PC-9 (cell line): ENCODE measurements at regions not wholly inside any gene's neighbourhood (a gene's known extent, or its start where the extent isn't known, plus 50 kb on each side); places are given as distances from the start of the nearest gene placed in this dataset.

Source experiments
- BruUV-seq: library from RNA; stranded (reverse); fragments of 400-500 nt; replicated peaks from 2 replicates; lab custom pipeline; 2021; lab: Mats Ljungman, UMichigan
- CTCF ChIA-PET: fragments of 300-600 bp; sonication (Branson Sonifier 250); formaldehyde crosslinking; loops from one replicate; lab custom pipeline; 2022; ENCODE audit warnings: antibody characterized with exemption; lab: Charles Lee
- POLR2A ChIA-PET: fragments of 300-600 bp; sonication (Branson Sonifier 250); formaldehyde crosslinking; loops from one replicate; lab custom pipeline; 2022; ENCODE audit warnings: antibody characterized with exemption; ENCODE audit not compliant: unreplicated experiment; lab: Charles Lee
- DNase-seq, 2 experiments: peaks; one replicate each; pipeline versions ENCODE4 v3.0.0 to v3.0.0-alpha.2; 2015 to 2022; ENCODE audit warnings: mixed read lengths in 1 of 2
- H2AFZ ChIP-seq: fragments of 200-600 bp; sonication (generic); 2 replicates; pipeline ENCODE4 v1.8.1; 2017; ENCODE audit warnings: antibody characterized with exemption
- H3F3A ChIP-seq: fragments of 200-600 bp; sonication (generic); 2 replicates; pipeline ENCODE4 v1.8.1; 2017; ENCODE audit warnings: antibody characterized with exemption, mild to moderate bottlenecking, low read depth; ENCODE audit not compliant: insufficient read depth
- H3K27ac ChIP-seq: fragments of 200-600 bp; sonication (generic); 2 replicates; pipeline ENCODE4 v1.6.1; 2016; ENCODE audit warnings: mixed run types
- H3K27me3 ChIP-seq: fragments of 200-600 bp; sonication (generic); 2 replicates; pipeline ENCODE4 v1.6.1; 2016; ENCODE audit warnings: low read depth, mixed run types; ENCODE audit not compliant: insufficient read depth
- H3K36me3 ChIP-seq: fragments of 200-600 bp; sonication (generic); 2 replicates; pipeline ENCODE4 v1.6.1; 2016; ENCODE audit warnings: low read depth, mixed run types
- H3K4me1 ChIP-seq: fragments of 200-600 bp; sonication (generic); replicated peaks from 2 replicates; pipeline ENCODE4 v1.6.1; 2016; ENCODE audit warnings: mixed run types; ENCODE audit not compliant: insufficient read depth
- H3K4me2 ChIP-seq: fragments of 200-600 bp; sonication (generic); 2 replicates; pipeline ENCODE4 v1.6.1; 2017; ENCODE audit warnings: mixed run types
- H3K4me3 ChIP-seq: fragments of 200-600 bp; sonication (generic); 2 replicates; pipeline ENCODE4 v1.6.1; 2016; ENCODE audit warnings: mixed run types
- H3K79me2 ChIP-seq: fragments of 200-600 bp; sonication (generic); 2 replicates; pipeline ENCODE4 v1.6.1; 2017; ENCODE audit warnings: low read depth, mixed run types
- H3K9me2 ChIP-seq: fragments of 200-600 bp; sonication (generic); 2 replicates; pipeline ENCODE4 v1.8.1; 2017; ENCODE audit warnings: mild to moderate bottlenecking; ENCODE audit not compliant: insufficient read depth
- H3K9me3 ChIP-seq: fragments of 200-600 bp; sonication (generic); 2 replicates; pipeline ENCODE4 v1.8.1; 2016; ENCODE audit warnings: low read depth; ENCODE audit not compliant: insufficient read depth
- H4K20me1 ChIP-seq: fragments of 200-600 bp; sonication (generic); 2 replicates; pipeline ENCODE4 v1.8.1; 2017; ENCODE audit not compliant: insufficient read depth
- EZH2 ChIP-seq: fragments of 200-600 bp; sonication (generic); IDR thresholded peaks from 2 replicates; pipeline ENCODE4 v1.8.0; 2017; ENCODE audit warnings: antibody characterized with exemption, low read depth
- intact Hi-C: fragments of 100-400 bp; cut with micrococcal nuclease; formaldehyde crosslinking; loops from one replicate; pipeline ENCODE4 v1.10.0; 2022; ENCODE audit not compliant: unreplicated experiment
- TF ChIP-seq, protein P1 (sequence below): fragments of 200-600 bp; sonication (generic); conservative IDR thresholded peaks from 2 replicates; pipeline ENCODE4 v1.6.1; 2017; ENCODE audit warnings: mixed run types, antibody characterized with exemption, mild to moderate bottlenecking, moderate library complexity

DNA sequence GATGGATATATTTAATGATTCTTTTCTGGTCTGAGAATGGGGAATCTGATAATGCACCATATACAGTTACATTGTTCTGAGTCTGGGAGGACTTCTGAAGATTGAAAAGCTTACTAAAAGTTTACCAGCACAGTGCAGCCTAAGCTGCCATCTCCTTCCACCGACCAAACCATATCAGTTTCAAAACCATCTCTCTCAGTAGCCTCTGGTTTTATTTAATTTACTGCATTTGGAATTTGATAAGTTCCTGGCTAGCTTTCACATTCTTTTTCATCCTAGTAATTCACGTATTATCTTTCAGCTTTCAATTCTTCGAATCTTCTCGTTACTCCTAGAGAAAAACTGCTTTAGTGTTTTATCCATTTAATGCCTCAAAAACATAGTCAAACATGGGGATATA is 181.4 kb upstream of the HCCS start:
- intact Hi-C loops: no loop called here
- H3K27ac ChIP-seq: no peak overlapping the region
- H4K20me1 ChIP-seq: no peaks in the 10 kb centered on the region
- DNase-seq: no peak
- TF ChIP-seq, protein P1, sequence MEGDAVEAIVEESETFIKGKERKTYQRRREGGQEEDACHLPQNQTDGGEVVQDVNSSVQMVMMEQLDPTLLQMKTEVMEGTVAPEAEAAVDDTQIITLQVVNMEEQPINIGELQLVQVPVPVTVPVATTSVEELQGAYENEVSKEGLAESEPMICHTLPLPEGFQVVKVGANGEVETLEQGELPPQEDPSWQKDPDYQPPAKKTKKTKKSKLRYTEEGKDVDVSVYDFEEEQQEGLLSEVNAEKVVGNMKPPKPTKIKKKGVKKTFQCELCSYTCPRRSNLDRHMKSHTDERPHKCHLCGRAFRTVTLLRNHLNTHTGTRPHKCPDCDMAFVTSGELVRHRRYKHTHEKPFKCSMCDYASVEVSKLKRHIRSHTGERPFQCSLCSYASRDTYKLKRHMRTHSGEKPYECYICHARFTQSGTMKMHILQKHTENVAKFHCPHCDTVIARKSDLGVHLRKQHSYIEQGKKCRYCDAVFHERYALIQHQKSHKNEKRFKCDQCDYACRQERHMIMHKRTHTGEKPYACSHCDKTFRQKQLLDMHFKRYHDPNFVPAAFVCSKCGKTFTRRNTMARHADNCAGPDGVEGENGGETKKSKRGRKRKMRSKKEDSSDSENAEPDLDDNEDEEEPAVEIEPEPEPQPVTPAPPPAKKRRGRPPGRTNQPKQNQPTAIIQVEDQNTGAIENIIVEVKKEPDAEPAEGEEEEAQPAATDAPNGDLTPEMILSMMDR: no peak
- TF ChIP-seq EZH2: no peak
- no peaks in the 10 kb centered on the region for H3K79me2 ChIP-seq
- no peaks in the 10 kb centered on the region for H3K36me3 ChIP-seq
- H2AFZ ChIP-seq: no peak overlapping the region
- H3K9me2 ChIP-seq: no peaks in the 10 kb centered on the region
- ChIA-PET POLR2A (no interaction called here), CTCF (no interaction called here)
- no TSS peak for BruUV-seq
- H3K27me3 ChIP-seq: no peaks in the 10 kb centered on the region
- H3F3A ChIP-seq: no peaks in the 10 kb centered on the region
- H3K4me2 ChIP-seq: no peak overlapping the region
- no peaks in the 10 kb centered on the region for H3K4me1 ChIP-seq
- H3K4me3 ChIP-seq: no peak overlapping the region
- no peaks in the 10 kb centered on the region for H3K9me3 ChIP-seq

DNA sequence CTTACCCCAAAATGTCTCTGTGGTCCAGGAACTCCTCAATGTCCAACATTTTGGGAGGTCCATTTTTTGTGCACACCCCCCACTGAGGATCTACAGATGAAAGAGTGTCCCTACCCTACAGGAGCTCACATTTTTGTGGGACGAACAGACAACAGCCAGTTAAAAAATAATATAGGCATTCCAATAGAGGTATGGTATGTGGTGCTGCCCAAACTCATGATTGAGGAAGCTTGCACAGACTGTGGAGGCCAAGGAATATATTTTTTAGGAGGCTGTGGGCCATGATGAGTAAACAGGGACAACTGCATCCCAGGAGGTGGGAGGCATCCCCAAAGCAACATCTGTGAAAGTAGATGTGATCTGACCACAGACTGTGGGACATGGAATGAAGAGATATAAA is 181.0 kb upstream of the HCCS start:
- CTCF ChIA-PET: no interaction called here

DNA sequence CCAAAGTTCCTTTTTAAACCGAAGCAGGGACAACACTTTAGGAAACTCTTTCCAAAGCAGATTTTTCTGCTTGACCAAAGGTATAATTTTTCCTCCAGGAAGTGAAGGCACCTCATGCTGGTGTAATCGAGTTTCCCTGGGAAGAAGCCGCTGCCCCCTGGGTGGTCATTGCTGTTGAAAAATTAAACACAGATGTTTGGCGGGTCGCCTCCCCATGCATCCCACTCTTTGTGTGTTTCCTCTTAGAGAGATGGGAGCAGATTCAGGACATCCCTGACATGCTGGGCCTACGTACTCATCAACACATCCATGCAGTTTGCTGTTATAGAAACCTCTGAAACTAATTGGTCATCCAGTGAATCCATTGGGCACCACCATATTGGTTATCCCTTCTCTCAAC is 179.2 kb upstream of the HCCS start:
- no TSS peak for BruUV-seq
- Histone ChIP-seq H3K27me3 (no peaks in the 10 kb centered on the region), H2AFZ (no peak overlapping the region), H3K4me1 (no peaks in the 10 kb centered on the region), H4K20me1 (no peaks in the 10 kb centered on the region), H3K36me3 (no peaks in the 10 kb centered on the region), H3K4me3 (no peak overlapping the region), H3K9me2 (no peaks in the 10 kb centered on the region), H3K4me2 (no peak overlapping the region), H3K79me2 (no peaks in the 10 kb centered on the region), H3F3A (no peaks in the 10 kb centered on the region), H3K27ac (no peak overlapping the region), H3K9me3 (no peaks in the 10 kb centered on the region)
- intact Hi-C loops: no loop called here
- CTCF ChIA-PET: no interaction called here
- DNase-seq: no peak
- TF ChIP-seq, protein P1: no peak
- no peak for TF ChIP-seq EZH2
- POLR2A ChIA-PET: no interaction called here

More for the DNA sequence above, 181.0 kb upstream of the HCCS start:
- no peaks in the 10 kb centered on the region for H3K36me3 ChIP-seq
- H3K9me3 ChIP-seq: no peaks in the 10 kb centered on the region
- POLR2A ChIA-PET: no interaction called here
- no peaks in the 10 kb centered on the region for H3F3A ChIP-seq
- H2AFZ ChIP-seq: no peak overlapping the region
- H3K79me2 ChIP-seq: no peaks in the 10 kb centered on the region
- H3K4me3 ChIP-seq: no peak overlapping the region
- BruUV-seq: no TSS peak
- no peaks in the 10 kb centered on the region for H4K20me1 ChIP-seq
- DNase-seq: no peak
- H3K27me3 ChIP-seq: no peaks in the 10 kb centered on the region
- no peaks in the 10 kb centered on the region for H3K9me2 ChIP-seq
- no peak for TF ChIP-seq EZH2
- TF ChIP-seq, protein P1: no peak
- H3K4me1 ChIP-seq: no peaks in the 10 kb centered on the region
- intact Hi-C loops: no loop called here
- no peak overlapping the region for H3K27ac ChIP-seq
- no peak overlapping the region for H3K4me2 ChIP-seq
